Hepatic stellate cell (primary cell): ENCODE measurements at regions not wholly inside any gene's neighbourhood (a gene's known extent, or its start where the extent isn't known, plus 50 kb on each side); places are given as distances from the start of the nearest gene placed in this dataset.

Experiments
- DNase-seq: peaks from one replicate; pipeline ENCODE4 v3.0.0; 2011; ENCODE audit warnings: low spot score

- no peak for DNase-seq
Measured at GRCh38 chr9:16098306-16098705, 545.5 kb downstream of the CCDC171 start.

DNA sequence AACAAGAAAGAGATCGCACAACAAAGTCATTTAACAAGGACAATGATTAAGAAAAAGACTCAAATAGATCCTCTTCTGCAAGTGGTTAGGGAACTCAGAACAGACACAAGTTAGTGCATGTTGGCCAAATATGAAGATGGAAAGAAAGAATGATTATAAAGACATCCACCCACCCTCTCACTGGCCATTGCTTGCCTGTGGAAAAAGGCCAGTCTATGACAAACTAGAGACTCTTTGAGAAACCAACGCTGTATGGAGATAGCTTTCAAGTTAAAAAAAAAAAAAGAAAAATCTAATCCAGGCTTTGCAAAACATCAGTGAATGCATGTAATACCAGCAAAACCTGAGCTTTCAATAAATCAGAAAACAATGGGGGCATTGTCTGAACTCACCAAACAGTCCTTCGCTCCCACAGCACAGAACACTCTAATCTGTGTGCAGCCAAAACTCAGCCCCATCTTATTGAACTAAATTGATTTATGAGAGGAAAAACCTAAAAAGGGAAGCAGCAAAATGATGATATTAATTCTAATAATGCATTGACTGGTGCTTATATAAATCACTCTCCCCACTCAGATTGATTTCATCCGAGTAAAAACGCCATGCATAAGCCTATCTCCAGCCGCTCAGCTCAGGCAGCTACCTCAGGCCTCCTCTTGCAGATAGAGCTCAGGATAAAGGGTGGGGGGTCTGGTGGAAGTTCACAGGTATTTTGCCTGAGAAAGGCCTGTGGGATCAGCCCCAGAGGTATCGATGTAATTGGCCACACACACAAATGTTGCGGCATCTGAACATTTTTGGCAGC, 547.1 kb downstream of the CCDC171 start:
- no peak for DNase-seq

DNA sequence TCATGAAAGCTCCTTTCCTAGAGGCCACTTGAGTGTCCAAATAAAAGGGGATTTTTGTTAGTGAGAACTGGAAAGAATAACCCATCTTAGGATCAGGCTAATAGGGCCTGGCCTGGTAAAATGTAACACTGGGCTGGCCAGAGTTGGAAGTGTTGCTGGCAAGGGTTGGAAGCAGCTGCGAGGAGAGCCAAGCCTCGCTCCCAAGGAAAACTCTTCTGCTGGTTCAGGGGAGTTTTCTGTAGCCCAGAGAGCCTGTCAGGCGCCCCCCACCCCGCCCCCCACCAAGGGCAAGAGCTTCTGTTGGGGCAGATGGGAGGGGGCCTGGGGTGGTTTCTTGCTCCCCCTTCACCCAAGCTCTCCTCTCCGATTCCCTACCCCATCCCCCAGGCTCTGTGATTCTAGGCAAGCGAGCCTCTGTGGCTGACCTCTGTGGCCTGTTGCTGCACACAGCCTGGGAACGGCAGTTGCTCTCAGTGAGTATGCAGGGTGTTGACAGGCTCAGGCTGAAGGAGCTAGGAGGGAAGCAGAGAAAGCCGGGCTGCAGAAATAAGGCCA, 547.8 kb downstream of the CCDC171 start:
- peak; percentile 60 for DNase-seq

DNA sequence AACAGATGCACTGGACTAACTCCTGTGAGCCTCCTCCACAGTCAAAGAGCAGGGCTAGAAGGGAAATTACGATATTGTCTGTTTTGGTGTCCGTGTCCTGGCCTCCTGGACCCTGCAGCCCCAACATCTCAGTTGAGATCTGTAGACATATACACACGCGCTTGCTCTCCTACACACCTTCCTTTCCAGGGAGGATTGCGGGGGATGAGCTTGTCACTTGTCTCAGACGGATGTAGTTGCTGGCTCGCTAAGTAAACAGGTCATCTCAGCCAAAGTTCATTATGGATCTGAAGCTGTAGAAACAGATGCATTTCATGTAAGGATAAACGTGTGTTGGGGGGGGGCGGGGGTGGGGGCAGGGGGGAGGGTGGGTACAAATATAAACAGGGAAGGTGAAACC, 549.3 kb downstream of the CCDC171 start:
- no peak for DNase-seq

DNA sequence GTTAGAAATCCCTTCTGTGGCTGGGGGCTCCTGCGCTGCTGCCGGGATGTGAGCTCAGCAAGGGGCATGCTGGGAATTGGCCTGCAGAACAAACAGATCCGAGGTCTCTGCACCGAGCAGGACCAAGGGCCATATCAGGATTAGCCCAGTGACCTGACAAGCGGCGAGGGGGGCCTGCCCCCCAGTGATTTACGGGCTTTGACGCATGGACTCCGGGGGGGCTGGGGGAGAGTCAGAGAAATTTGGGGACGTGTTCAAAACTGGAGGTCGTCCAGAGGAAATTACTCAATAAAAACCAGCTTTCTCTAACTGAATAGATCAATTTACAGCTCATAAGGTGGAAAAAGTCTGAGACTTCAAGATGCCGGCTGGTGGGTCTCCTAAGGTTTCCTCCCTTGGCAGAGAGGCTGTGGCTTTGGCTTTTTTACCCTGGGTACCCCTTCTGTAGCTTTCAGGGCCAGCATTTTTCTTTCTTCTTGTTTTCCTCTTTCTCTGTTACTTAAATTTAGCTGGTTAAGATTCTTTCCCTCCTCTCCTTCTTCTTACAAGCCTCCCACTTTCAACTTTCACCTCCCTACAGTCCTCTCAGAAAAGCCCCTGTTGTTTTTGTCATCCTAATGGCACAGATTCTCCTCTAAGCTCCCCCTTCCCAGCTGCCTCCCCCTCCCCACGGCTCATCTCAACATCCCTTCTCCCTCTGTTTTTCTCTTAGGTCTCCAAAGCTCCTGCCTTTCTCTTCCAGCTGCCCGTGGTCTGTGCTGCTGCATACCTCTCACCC, 551.0 kb downstream of the CCDC171 start:
- DNase-seq: no peak

DNA sequence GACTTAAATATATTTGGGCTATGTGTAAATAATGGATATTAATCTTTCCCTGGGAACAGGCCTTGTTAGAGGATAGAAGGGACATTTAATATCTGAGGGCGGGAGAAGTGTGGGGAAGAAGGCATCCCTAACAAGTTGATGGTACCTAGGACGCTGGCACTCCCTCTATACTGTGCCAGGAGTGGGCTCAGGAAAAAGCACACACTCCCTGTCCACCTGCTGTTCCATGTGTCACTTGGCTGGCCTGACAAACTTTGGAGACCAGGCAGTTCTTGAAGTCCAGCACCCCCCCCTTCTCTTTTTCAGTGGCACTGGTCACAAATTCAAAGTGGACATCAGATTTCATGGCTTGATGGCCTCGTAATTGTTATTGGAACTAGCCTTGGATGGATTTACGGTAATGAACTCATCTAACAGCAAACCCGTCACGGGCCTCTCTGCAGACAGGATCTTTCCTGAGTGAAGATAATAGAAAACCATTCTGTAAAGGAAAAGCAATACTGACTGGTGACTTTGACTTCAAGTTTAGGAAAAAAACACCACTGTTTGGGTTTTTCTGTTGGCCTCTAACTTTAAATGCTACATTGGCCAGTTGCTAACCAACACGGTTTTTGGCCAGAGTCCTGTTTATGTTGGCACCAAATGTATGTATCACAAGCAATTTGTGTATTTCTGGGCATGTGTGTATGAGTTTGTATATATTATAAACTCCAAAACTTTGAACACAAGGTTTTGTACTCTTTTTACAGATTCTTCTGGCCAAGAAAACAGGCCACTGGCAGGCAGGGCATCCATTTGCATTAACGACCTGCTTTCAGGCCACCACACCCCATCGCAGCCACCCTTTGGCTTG, 552.6 kb downstream of the CCDC171 start:
- no peak for DNase-seq

GRCh38 chr9:16106021-16106571, 553.3 kb downstream of the CCDC171 start:
- DNase-seq: no peak

DNA sequence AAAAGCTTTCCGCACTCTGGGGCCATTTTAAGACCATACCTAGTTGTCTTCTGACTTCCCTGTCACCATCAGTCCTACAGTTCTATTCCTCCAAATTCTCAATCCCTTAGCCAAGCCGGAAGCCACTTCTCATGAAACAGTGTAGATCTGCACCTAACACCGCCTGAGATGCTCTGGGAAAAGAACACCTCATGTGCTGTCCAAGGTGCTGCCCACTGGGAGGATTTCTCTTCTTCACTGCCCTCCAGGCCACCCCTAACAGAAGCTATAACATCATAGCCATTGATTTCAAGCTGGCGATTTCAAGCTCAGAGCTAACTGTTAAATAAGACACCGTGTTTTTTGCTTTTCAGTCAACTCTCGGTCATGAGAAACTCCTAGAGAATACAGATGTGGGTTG, 559.3 kb downstream of the CCDC171 start:
- DNase-seq: no peak

DNA sequence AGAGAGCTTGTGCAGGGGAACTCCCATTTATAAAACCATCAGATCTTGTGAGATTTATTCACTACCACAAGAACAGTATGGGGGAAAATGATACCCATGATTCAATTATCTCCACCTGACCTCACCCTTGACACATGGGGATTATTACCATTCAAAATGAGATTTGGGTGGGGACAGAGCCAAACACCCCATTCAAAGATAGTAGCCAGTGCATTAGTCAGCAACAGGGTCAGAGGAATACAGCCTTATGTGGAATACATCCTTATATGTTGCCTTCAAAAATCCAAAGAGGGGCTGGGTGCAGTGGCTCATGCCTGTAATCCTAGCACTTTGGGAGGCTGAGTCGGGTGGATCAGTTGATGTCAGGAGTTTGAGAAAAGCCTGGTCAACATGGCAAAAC, 563.2 kb downstream of the CCDC171 start:
- DNase-seq: no peak

GRCh38 chr9:16118043-16118442, 565.2 kb downstream of the CCDC171 start:
- DNase-seq: no peak

GRCh38 chr9:16119261-16120230, 566.7 kb downstream of the CCDC171 start:
- peak; percentile 60 for DNase-seq

GRCh38 chr9:16120231-16120641, 567.4 kb downstream of the CCDC171 start:
- DNase-seq: peak; percentile 38

DNA sequence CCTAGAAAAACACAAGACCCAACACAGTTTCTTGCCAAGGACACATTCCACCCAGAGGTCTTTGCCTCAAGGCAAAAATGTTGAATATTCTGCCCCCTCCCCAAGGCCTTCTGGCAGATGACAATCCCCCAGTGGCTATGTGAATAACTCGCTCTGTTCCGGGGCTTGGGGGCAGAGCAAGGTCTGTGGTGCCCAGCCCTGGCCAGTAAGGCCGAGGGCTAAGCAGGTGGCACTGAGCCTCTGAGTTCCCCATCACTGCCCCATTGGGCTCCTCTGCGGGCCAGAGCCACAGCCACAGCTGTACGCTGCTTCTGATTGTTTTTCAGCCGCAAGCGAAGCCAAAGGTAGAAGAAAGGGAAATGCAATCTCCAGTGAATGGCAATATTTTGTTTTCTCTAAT, 567.9 kb downstream of the CCDC171 start:
- DNase-seq: no peak

- DNase-seq: no peak
Measured at GRCh38 chr9:16121168-16121567, 568.3 kb downstream of the CCDC171 start.

DNA sequence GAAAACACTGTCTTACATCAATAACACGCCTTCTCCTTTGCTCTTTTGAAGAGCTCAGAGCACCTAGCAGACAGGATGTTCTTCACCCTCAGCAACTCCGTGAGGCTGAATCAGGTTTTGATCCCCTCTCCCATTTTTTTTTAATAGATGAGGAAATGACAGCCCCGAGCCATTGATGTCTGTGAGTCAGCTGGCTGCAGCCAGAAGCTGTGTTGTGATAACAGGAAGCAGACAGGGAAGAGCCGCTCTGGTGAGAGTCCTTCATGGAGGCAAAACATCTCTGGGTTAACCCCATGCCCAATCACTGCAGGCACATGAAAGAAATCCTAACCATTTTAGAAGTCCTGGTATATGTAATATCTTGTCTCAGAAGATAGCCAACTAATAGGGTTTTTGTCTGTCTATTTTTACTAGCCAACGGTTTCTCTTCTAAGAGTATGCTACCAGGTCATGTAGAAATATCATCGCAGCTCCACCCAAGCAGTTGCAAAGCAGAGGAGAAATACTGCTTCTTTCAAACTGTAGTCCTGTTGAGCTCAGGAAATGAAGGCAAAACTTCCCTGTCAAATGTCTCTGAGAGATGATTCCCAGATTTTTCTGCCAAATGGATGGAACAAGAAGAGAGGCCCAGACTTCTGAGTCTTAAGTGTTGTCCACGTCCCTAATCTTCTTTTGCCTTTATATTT, 568.9 kb downstream of the CCDC171 start:
- peak; percentile 56 for DNase-seq

- DNase-seq: no peak
Measured at GRCh38 chr9:16125629-16126028, 572.8 kb downstream of the CCDC171 start.

DNA sequence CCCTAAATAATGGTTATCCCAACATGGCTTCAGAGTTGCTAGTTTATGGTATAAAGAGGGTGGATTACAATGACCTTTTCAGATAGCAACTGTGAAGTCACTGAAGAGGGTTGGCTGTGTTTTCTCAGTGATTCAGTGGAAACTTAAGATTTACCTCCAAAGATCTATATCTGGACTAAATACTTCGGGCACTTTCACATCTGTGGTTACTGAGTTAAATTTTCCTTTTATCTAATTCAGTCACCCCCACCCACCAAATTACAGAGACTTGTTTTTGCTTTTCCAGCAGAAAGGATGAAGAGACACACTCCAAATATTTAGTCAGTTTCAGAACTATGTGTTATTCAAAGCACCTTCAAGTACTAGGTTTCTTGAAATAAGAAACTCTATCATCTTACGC, 573.2 kb downstream of the CCDC171 start:
- DNase-seq: no peak

DNA sequence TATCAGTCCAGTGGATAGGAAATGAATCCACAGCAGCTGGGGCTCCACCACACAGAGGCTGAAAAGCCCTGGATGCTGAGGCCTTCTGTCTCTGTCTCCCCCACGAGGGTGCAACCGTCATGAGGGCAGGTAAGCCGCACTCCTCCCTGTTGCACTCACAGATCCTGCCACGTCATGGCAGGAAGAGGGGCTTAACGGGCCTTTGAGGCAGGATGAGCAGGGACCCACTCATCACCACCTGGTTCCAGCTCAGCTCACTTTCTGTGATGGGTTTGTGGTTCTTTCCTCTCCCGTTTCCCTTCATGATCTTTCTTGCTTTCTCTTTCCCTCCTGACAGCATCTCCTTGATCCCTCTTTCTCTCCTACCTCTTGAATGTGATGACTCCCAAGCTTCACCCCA, 575.2 kb downstream of the CCDC171 start:
- no peak for DNase-seq

GRCh38 chr9:16131264-16131663, 578.4 kb downstream of the CCDC171 start:
- DNase-seq: peak; percentile 32

GRCh38 chr9:16132513-16132912, 579.7 kb downstream of the CCDC171 start:
- DNase-seq: no peak
